ENCODE measurements at regions not wholly inside any gene's neighbourhood (a gene's known extent, or its start where the extent isn't known, plus 50 kb on each side); places are given as distances from the start of the nearest gene placed in this dataset.

DNA sequence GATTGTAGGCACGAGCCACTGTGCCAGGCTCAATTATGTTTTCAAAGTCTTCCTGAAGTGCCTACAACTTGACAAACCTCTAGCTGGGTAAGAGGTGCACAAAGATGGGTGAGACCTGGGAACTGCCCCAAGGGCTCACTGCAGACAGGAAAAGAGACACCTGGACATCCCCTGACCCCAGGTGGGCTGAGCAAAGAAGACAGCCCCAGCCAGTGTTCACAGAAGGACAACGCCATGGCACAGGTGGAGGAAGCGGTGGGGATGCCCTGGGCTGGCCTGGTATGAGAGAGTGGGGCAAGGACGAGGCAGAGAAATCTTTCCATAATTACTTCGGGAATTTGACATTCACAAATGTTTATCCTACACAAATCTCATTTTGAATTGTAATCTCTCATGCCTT, 278.9 kb downstream of the SMOC2 start:
- Mint-ChIP-seq H3K9me3 (ENCODE audit: unreplicated experiment) (peaks cover 3% of the 10 kb centered on the region), H3K27me3 (ENCODE audit: unreplicated experiment) (peaks cover 1% of the 10 kb centered on the region), H3K4me3 (ENCODE audit: unreplicated experiment) (no peak overlapping the region), H3K27ac (ENCODE audit: unreplicated experiment) (no peak overlapping the region), H3K36me3 (ENCODE audit: unreplicated experiment) (peaks cover 4% of the 10 kb centered on the region), H3K4me1 (ENCODE audit: low read depth, unreplicated experiment) (no peaks in the 10 kb centered on the region)
- DNase-seq, result no peak
- TF ChIP-seq CTCF (IDR thresholded peaks at IDR 0.05; ENCODE audit: partially characterized antibody, unreplicated experiment), result no peak

GRCh38 chr6:168718821-168719475, 278.0 kb downstream of the SMOC2 start:
- no peak for DNase-seq
- H3K36me3 Mint-ChIP-seq (ENCODE audit: unreplicated experiment), result peaks cover 4% of the 10 kb centered on the region
- H3K27me3 Mint-ChIP-seq (ENCODE audit: unreplicated experiment), result peaks cover 1% of the 10 kb centered on the region
- H3K4me3 Mint-ChIP-seq (ENCODE audit: unreplicated experiment), result no peak overlapping the region
- H3K4me1 Mint-ChIP-seq (ENCODE audit: low read depth, unreplicated experiment), result no peaks in the 10 kb centered on the region
- TF ChIP-seq CTCF (IDR thresholded peaks at IDR 0.05; ENCODE audit: partially characterized antibody, unreplicated experiment), result no peak
- H3K9me3 Mint-ChIP-seq (ENCODE audit: unreplicated experiment), result peaks cover 2% of the 10 kb centered on the region
- no peak overlapping the region for H3K27ac Mint-ChIP-seq (ENCODE audit: unreplicated experiment)
